ENCODE measurements at regions not wholly inside any gene's neighbourhood (a gene's known extent, or its start where the extent isn't known, plus 50 kb on each side); places are given as distances from the start of the nearest gene placed in this dataset.

GRCh38 chr12:86513226-86513625, 257.0 kb upstream of the MGAT4C start:
- no peak for TF ChIP-seq CTCF (optimal IDR thresholded peaks at IDR 0.05 in 1 of 3, IDR thresholded peaks at IDR 0.05 in 1 of 3, conservative IDR thresholded peaks at IDR 0.05 in 1 of 3; ENCODE audit: extremely low read depth in 1 of 3, insufficient read depth in 2 of 3, low read length in 3 of 3)
- no peak for TF ChIP-seq EZH2 (IDR thresholded peaks at IDR 0.05; ENCODE audit: low read length)

All from keratinocyte (primary cell).